Erythroblast (primary cell): ENCODE measurements at regions not wholly inside any gene's neighbourhood (a gene's known extent, or its start where the extent isn't known, plus 50 kb on each side); places are given as distances from the start of the nearest gene placed in this dataset.

Experiments used
- DNase-seq, 2 experiments: peaks; one replicate each; lab custom pipeline; 2025; lab: John Stamatoyannopoulos, UW
- GATA1 ChIP-seq: IDR thresholded peaks from 2 replicates; pipeline ENCODE4 v1.6.1; 2011; ENCODE audit warnings: low read depth, mild to moderate bottlenecking, control low read depth, low read length, moderate library complexity
- POLR2A ChIP-seq: IDR thresholded peaks from 2 replicates; pipeline ENCODE4 v1.6.1; 2011; ENCODE audit warnings: mild to moderate bottlenecking, low read length

DNA sequence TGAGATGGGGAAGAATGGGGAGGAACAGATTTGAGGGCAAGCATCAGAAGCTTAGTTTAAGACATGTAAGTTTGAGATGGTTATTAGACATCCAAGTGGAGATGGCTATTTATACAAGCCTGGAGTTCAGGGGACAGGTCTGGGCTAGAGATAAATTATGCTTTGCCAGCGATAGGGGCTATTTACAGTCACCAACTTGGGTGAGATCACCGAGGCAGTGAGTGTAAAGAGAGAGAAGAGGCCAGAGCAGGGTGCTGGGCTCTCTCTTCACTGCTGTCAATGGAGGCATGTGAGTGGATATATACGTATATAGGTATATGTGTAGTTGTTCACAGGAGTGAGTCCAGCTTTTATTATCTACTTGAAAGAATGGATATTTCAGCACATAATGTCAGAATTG lies 81.0 kb downstream of the QPCT start:
- DNase-seq: no peak
- TF ChIP-seq POLR2A (no peak), GATA1 (no peak)

DNA sequence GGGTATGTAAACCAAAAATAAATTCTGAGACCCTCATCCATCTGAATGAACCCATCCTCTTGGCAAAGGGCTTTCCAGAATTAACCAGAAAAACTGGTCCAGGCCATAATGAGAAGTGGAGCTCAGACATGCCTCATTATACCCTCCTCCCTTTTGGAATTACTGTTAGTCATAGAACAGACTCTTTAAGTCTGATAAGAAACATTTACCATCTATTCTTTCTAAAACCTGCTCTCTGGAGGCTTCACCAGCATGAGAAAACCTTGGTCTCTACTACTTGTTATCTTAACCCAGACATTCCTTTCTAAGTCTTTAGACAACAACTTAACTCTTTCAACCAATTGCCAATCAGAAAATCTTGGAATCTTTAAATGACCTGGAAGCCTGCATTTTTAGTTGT lies 82.8 kb downstream of the QPCT start:
- DNase-seq: no peak

DNA sequence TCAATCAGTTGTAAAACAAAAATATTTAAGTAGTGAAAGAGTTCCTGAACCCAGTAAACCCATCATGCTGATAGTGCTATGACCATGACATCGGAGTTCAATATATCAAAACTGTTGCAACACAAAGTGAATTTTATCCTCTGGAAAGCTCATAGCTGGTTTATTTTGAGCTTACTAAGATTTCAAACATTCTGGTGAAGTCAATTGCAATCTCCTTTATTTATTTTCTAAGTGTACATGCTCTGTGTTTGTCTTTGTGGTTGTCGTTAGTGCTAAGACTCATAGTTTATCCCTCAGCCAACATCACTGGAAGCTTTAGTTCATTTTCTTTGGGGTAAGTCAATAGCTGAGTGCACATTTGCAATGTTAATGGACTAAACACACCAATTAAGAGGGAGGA lies 91.9 kb downstream of the QPCT start:
- no peak for TF ChIP-seq POLR2A
- TF ChIP-seq GATA1: no peak
- no peak for DNase-seq

More for the DNA sequence above, 82.8 kb downstream of the QPCT start:
- no peak for TF ChIP-seq GATA1
- no peak for TF ChIP-seq POLR2A

DNA sequence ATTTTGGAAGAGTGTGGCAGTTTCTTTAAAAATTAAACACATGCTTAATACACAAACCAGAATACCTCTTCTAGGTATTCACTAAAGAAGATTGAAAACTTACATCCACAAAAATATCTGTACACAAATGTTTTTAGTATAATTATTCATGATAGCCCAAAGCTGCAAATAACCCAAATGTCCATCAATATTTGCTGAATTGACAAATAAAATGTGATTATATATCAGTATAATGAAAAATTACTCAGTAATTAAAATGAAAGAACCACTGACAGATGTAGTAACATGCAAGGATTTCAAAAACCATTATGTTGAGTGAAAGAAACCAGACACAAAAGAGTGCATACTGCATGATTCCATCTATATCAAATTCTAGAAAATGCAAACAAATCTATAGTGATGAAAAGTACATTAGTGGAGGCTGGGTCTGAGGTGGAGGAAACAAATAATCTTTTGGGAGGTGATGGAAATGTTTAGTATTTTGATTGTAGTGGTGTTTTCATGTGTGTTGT lies 94.8 kb downstream of the QPCT start:
- TF ChIP-seq GATA1 (no peak), POLR2A (no peak)
- DNase-seq: no peak

DNA sequence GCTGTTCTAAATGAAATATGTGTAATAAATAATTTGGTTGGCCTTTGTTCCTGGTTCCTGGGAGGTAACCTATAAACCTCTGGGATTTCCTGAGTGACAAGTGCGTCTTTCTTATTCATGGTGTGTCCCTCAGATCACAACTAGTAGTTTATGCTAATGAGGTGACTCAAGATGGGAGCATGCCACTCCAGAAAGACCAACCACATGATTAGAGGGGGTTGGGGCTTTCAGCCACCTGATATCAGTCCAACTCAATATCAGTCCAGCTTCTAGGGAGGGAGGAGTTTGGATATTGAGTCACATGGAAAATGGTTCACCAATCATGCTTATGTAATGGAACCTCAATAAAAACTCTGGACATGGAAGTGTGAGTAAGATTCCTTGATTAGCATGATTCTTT lies 96.6 kb downstream of the QPCT start:
- DNase-seq: no peak
- no peak for TF ChIP-seq GATA1
- no peak for TF ChIP-seq POLR2A

DNA sequence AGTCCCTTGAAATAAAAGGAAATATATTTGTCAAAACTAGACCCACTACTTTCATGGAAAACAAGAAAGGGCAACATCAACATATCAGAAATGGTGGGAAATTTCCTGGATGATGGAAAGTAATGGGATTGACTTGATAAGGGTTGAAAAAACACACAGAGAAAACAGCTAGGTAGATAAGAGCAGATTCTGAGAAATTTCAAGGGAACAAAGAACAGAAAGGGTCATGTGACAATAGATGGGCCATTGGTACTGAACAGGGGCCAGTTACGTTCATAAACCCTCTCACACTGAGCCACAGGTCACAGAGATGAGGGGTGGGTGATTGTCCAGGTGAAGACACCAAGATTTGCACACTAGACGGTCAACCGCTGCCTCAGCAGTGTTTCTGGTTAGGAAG lies 98.7 kb downstream of the QPCT start:
- no peak for DNase-seq
- no peak for TF ChIP-seq POLR2A
- no peak for TF ChIP-seq GATA1

DNA sequence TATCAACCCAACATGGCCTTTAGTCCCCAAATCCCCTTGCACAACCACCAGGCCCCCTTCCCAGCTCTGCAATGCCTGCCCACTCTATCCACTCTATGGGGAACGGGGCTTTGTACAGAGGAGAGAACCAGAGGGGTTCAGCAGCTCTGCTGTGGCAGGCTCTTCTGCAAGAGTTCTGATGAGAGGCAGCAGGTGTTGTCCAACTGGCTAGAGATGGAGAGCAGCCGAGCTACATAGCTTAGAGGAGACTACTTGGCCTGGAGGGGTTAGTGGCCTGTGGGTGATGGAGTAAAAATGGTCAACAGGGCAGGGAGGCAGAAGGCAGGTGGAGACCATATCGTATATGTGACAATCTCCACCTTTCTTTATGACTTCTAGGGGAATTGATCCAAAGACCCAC lies 103.0 kb downstream of the QPCT start:
- TF ChIP-seq GATA1 (no peak), POLR2A (no peak)
- DNase-seq: no peak

DNA sequence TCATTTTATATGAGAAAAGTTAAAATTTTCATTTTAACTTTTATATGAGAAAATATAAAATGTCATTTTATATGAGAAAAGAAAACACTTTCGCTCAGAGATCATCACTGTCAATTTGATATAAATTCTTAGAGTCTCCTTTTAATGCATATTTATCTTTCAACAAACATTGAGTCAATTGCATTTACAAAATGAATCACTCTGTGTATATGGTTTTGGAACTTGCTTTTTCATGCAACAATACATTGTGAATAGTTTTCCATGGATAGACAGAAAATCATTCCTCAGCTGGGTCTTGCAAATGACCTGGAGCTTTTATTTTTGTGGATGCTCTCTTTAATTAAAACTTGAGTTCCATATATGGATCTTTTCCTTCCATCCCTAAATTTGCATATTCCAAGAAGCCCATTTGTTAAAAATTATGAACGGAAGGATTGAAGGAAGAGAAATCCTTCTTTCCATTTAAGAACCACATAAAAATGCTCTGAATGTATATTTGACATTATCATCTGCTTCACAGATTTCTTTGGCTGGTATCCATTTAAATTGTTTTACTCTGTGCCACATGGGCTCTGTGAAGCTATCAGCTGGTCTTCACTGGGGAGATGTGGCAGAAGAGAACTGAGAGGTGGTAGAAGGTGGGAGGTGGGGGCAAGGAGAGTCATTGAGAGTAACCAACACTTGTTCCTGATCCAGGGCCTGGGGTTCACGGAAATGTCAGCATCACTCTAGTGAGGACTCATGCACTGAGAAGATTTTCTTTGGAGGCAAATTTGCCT lies 104.1 kb downstream of the QPCT start:
- no peak for DNase-seq
- TF ChIP-seq POLR2A (no peak), GATA1 (no peak)

DNA sequence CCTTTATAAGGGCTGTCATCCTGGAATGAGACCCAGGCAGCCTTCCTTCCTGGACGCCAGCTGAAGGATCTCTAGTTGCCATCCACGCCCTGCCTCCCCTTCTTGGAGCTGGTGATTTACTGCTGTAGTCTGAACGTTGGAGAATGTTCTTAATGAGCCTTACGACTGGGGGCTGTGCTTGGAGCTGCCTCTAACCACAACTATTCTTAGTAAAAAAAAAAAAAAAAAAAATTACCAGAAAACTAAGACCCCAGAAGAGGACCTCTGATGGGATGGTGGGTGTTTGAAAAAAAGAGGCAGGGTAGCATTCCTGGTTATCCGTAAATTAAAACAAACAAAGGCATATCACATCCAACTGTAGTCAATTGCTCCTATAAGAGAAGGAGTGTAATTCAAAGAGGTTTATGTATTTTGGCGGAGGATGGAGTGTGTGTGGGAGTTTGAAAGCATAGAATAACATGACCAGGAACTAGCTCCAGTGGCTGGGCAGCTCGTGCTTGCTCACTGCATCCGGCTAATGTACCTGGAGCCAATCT lies 105.4 kb downstream of the QPCT start:
- no peak for TF ChIP-seq POLR2A
- no peak for TF ChIP-seq GATA1
- no peak for DNase-seq

DNA sequence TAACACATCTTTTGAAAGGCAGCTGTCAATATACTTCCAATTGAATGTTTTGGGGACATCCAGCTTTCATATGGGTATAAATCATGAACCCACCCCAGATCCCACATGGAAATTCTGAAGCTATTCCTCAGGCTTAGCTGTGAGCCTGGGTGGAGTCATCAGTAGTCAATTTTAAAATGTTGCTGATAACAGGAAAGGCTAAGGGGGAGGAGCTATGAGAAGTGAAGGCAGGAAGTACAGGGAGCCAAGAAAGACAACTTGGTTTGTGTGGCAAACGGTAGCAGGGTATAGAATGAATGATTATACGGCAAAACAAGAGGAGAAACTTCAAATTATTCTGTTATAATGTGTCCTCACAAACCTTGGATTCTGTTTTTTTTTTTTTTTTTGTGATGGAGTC lies 108.6 kb downstream of the QPCT start:
- TF ChIP-seq POLR2A (no peak), GATA1 (no peak)

DNA sequence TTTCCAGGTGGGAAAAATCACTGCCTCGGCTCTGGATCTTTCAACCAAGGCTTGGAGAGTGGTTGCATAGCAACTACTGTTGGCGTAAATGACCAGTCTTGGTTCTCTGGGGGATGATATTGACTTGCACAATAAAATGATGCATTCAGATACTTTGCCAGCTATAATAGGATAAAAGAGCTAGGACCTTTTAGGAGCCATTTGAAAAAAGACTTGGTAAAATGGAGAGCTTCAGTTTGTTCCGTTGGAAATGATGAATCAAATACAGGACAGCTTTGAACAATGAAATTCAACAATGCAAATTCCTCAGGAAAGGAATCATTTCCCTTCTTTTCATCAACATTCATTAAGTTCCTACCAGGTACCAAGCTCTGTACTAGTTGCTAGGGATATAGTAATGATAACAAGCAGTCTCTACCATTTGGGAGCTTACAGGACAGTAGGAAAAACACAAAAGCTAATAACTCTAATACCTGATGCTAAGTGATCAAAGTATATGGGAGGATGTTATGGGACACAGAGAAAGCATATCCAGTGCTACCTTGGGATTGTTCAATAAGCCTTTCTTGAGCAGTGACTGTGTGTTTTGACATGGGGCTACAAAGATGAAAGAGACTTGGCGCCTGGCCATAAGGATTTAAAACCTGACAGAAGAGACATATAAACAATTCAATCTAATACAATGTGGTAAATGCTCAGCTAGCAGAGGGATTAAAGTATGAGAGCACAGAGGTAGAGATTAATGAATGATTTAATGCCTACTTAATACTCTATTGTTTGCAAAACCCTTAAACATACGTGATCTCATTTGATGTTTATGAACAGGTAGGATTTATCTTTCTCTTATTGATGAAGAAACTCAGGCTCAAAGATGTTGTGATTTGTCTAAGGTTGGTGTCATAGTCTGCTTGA lies 110.7 kb downstream of the QPCT start:
- DNase-seq: no peak
- TF ChIP-seq POLR2A: no peak
- TF ChIP-seq GATA1: no peak

More for the DNA sequence above, 108.6 kb downstream of the QPCT start:
- DNase-seq: no peak

DNA sequence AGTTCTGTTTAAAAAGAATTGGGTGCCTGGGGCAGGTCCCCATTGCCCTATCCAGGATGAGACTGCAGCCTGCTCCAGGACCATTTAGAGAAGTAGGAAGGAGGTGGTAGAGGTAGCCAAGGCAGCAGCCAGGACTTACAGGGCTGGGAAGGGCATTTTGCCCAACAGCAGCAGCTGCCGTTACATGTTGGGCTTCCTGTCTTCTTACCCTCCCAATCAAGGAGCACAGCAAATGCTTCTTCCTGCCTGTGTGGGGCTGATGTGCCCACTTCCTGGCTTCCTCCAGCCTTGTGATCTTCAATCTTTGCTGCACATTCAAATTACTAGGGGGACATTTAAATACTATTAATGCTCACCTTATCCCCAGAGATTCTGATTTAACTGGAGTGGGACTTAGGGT lies 112.0 kb downstream of the QPCT start:
- TF ChIP-seq POLR2A (no peak), GATA1 (no peak)
- no peak for DNase-seq

DNA sequence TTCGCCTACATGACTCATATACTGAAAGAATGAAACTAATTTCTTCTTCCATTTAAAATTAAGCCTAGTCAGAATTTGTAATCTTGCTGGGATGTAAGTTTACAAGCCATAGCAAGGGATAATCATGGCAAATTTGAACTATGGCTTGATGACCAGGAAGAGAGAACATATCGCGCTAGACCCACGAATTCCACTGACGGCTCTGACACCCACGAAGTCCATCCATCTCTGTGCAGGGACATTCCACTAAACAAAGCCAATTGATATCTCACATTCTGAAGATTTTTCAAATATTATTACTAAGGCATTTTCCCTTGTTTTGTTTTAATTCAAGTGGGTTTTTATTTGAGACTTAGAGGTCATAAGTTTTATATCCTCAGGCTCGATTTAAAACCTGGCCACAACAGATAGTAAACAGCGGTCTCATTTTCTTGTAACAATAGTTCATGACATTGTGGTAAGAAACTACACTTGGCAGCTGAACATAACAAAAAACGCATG lies 113.0 kb downstream of the QPCT start:
- TF ChIP-seq GATA1: no peak
- TF ChIP-seq POLR2A: no peak
- no peak for DNase-seq
